ENCODE measurements at regions not wholly inside any gene's neighbourhood (a gene's known extent, or its start where the extent isn't known, plus 50 kb on each side); places are given as distances from the start of the nearest gene placed in this dataset.
"Not testable (repeated sequence)": the region's sequence is repeated elsewhere in the genome, so short reads cannot be mapped to it uniquely, and the experiment has no call there.

DNA sequence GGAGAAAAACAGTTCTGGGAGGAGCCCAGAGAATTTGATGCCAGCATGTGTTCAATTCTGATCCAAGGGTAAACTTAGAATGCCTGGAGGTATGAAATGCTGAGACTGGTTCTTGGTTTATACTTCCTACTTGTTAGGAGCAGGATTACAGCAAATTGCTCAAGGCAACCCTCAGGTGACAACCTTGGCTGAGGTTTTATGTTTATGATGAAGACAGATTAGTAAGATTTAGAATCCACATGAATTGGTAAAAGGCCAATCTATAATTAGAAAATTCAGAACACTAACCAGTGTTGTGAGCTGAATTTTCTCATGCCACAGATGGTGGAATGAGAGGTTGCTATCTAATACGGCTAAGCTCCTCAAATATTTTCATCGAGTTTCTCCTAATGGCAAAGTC, 235.3 kb upstream of the NRIP1 start:
- peaks cover 0 to 6% of the 10 kb centered on the region in 2 donors for H3K4me1 ChIP-seq (ENCODE audit: control insufficient read depth in 1 of 2, insufficient read depth in 2 of 2, low read length in 2 of 2)
- H3K27me3 ChIP-seq (ENCODE audit: low read depth, low read length), result no peaks in the 10 kb centered on the region
- H3K9me3 ChIP-seq (ENCODE audit: control insufficient read depth in 1 of 2, low read length in 2 of 2), result no peaks in the 10 kb centered on the region
- H3K4me3 ChIP-seq (ENCODE audit: low read depth in 1 of 2, low read length in 2 of 2), result no peak overlapping the region
- no peak overlapping the region for H3K27ac ChIP-seq (ENCODE audit: low read length)
- H3K36me3 ChIP-seq (ENCODE audit: control insufficient read depth in 1 of 2, insufficient read depth in 2 of 2, low read length in 2 of 2), result no peaks in the 10 kb centered on the region

DNA sequence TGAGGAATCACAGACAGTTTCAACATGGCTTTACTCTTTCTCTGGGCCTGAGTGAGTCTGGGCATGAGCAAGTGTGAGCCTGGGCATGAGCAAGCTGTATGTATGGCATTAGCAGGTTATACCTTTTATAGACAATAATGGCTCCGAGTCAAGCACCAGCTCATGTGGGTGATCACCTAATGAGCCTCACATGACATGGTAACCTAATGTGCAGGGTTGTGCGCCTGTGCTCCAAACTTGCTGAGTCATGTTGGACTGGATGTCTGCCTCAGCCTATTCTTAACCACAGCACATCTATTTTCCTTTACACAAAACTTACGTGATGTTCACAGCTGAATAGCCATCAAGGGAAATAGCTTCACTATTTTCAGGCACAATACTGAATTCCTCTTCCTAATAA, 236.2 kb upstream of the NRIP1 start:
- Histone ChIP-seq H3K4me1 (ENCODE audit: control insufficient read depth in 1 of 2, insufficient read depth in 2 of 2, low read length in 2 of 2) (peaks cover 0 to 6% of the 10 kb centered on the region in 2 donors), H3K27ac (ENCODE audit: low read length) (no peak overlapping the region), H3K27me3 (ENCODE audit: low read depth, low read length) (no peaks in the 10 kb centered on the region), H3K4me3 (ENCODE audit: low read depth in 1 of 2, low read length in 2 of 2) (no peak overlapping the region), H3K36me3 (ENCODE audit: control insufficient read depth in 1 of 2, insufficient read depth in 2 of 2, low read length in 2 of 2) (no peaks in the 10 kb centered on the region), H3K9me3 (ENCODE audit: control insufficient read depth in 1 of 2, low read length in 2 of 2) (no peaks in the 10 kb centered on the region)

DNA sequence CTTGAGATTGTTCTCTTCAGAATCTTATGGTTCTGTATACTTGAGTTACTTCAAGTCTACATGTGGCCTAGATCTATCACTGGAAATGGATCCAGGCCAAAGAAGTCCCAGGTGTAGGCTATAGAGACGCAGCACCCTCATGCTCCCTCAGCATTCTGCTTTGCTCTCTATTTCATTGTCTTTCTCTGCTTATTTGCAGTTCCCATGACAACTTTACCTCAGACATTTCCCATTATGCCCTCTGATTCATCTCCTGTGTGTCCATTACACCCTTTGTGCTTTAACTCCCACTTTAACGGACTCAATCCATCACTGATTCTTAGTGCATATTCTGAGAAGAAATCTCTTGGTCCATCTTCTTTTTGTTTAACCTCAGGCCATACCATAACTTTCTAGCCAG, 236.9 kb upstream of the NRIP1 start:
- Histone ChIP-seq H3K36me3 (ENCODE audit: control insufficient read depth in 1 of 2, insufficient read depth in 2 of 2, low read length in 2 of 2) (no peaks in the 10 kb centered on the region), H3K27ac (ENCODE audit: low read length) (no peak overlapping the region), H3K27me3 (ENCODE audit: low read depth, low read length) (no peaks in the 10 kb centered on the region), H3K4me3 (ENCODE audit: low read depth in 1 of 2, low read length in 2 of 2) (no peak overlapping the region), H3K4me1 (ENCODE audit: control insufficient read depth in 1 of 2, insufficient read depth in 2 of 2, low read length in 2 of 2) (peaks cover 0 to 6% of the 10 kb centered on the region in 2 donors), H3K9me3 (ENCODE audit: control insufficient read depth in 1 of 2, low read length in 2 of 2) (no peaks in the 10 kb centered on the region)

DNA sequence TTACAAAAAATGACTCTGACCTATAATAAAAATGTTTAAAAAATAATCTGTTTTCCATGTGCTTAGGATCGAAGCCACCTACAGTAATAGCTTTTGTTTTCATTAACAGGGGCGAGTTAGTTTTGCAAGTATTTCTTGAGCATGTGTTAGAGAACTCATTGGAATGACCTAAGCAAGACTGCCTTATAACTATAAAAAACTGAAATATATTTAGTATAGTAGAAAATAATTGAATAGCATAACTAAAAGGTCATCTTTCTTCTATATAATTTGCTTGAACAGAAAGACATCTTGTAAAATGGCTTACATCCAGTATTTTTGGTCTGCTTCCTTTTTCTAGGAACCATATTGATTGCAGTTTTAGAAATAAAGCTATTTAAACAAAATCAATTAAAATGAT, 241.5 kb upstream of the NRIP1 start:
- Histone ChIP-seq H3K4me3 (ENCODE audit: low read depth in 1 of 2, low read length in 2 of 2) (no peak overlapping the region), H3K9me3 (ENCODE audit: control insufficient read depth in 1 of 2, low read length in 2 of 2) (no peaks in the 10 kb centered on the region), H3K27ac (ENCODE audit: low read length) (no peak overlapping the region), H3K4me1 (ENCODE audit: control insufficient read depth in 1 of 2, insufficient read depth in 2 of 2, low read length in 2 of 2) (peaks cover 0 to 5% of the 10 kb centered on the region in 2 donors), H3K27me3 (ENCODE audit: low read depth, low read length) (no peaks in the 10 kb centered on the region), H3K36me3 (ENCODE audit: control insufficient read depth in 1 of 2, insufficient read depth in 2 of 2, low read length in 2 of 2) (no peaks in the 10 kb centered on the region)

DNA sequence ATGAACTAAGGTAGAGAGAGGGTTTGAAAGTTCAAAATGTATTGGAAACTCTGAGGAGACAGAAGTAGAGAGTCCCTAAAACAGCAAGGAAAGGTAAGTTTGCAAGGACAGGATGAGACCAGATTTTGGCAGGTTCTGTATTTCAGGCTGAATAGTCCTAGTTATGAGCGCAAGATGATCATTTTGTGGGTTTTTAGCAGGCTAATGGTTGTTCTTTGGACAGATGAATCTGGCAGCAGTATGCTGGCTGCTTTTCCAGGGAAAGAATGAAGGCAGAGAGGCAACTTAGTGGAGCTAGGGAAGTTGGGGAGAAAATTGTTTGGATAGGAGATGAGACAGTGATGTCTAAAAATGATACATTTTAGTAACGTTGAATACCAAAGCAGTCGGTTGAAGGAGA, 243.5 kb upstream of the NRIP1 start:
- no peak overlapping the region for H3K27ac ChIP-seq (ENCODE audit: low read length)
- H3K36me3 ChIP-seq (ENCODE audit: control insufficient read depth in 1 of 2, insufficient read depth in 2 of 2, low read length in 2 of 2), result no peaks in the 10 kb centered on the region
- H3K9me3 ChIP-seq (ENCODE audit: control insufficient read depth in 1 of 2, low read length in 2 of 2), result no peaks in the 10 kb centered on the region
- H3K27me3 ChIP-seq (ENCODE audit: low read depth, low read length), result no peaks in the 10 kb centered on the region
- no peak overlapping the region for H3K4me3 ChIP-seq (ENCODE audit: low read depth in 1 of 2, low read length in 2 of 2)
- H3K4me1 ChIP-seq (ENCODE audit: control insufficient read depth in 1 of 2, insufficient read depth in 2 of 2, low read length in 2 of 2), result peaks cover 0 to 5% of the 10 kb centered on the region in 2 donors

DNA sequence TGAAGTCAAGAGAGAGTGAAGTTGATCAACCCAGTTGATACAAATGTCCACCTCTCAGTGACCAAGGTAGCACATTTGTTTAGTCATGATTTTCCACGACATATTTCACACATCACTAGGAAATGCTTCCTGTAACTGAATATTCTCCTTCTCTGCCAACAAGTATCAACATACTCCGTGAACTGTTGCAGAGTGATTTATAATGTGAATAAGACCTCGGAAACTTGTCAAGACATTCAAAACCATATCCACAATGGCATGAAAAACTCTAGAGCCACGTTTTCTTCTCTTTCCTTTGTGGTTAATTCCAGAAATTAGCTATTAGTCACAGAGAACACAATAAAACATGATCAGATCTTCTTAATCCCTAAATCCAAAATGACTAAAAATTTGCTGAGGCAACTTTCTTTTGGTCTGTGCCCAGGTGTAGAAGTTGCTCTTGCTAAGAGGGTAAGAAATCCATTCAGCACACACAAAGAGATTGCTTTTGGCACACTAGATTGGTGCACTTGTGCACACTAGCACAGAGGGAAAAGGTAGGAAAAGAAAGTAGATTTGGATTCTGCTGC, 244.3 kb upstream of the NRIP1 start:
- no peaks in the 10 kb centered on the region for H3K36me3 ChIP-seq (ENCODE audit: control insufficient read depth in 1 of 2, insufficient read depth in 2 of 2, low read length in 2 of 2)
- H3K27me3 ChIP-seq (ENCODE audit: low read depth, low read length), result no peaks in the 10 kb centered on the region
- H3K27ac ChIP-seq (ENCODE audit: low read length), result no peak overlapping the region
- H3K4me3 ChIP-seq (ENCODE audit: low read depth in 1 of 2, low read length in 2 of 2), result no peak overlapping the region
- no peaks in the 10 kb centered on the region for H3K9me3 ChIP-seq (ENCODE audit: control insufficient read depth in 1 of 2, low read length in 2 of 2)
- peaks cover 0 to 5% of the 10 kb centered on the region in 2 donors for H3K4me1 ChIP-seq (ENCODE audit: control insufficient read depth in 1 of 2, insufficient read depth in 2 of 2, low read length in 2 of 2)

DNA sequence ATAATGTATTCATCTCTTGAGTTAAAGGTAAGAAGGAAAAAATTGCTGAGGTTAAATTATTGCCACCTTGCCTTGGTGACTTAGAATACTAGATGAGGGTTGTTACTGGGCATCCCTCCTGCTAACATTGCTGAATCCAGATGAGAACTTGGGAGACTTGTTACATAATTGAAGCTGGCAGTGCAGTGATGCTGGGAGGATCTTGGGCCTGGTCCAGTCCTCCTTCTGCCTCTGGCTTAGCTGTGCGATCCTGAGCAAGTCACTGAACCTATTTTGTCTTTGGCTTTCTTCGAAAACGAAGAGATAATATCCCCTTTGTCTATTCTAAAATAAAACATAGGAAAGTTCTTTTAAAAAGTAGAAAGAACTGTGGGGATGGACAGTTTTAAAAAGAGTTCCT, 244.9 kb upstream of the NRIP1 start:
- no peaks in the 10 kb centered on the region for H3K36me3 ChIP-seq (ENCODE audit: control insufficient read depth in 1 of 2, insufficient read depth in 2 of 2, low read length in 2 of 2)
- H3K27ac ChIP-seq (ENCODE audit: low read length), result no peak overlapping the region
- peaks cover 0 to 5% of the 10 kb centered on the region in 2 donors for H3K4me1 ChIP-seq (ENCODE audit: control insufficient read depth in 1 of 2, insufficient read depth in 2 of 2, low read length in 2 of 2)
- H3K27me3 ChIP-seq (ENCODE audit: low read depth, low read length), result no peaks in the 10 kb centered on the region
- H3K9me3 ChIP-seq (ENCODE audit: control insufficient read depth in 1 of 2, low read length in 2 of 2), result no peaks in the 10 kb centered on the region
- no peak overlapping the region for H3K4me3 ChIP-seq (ENCODE audit: low read depth in 1 of 2, low read length in 2 of 2)

DNA sequence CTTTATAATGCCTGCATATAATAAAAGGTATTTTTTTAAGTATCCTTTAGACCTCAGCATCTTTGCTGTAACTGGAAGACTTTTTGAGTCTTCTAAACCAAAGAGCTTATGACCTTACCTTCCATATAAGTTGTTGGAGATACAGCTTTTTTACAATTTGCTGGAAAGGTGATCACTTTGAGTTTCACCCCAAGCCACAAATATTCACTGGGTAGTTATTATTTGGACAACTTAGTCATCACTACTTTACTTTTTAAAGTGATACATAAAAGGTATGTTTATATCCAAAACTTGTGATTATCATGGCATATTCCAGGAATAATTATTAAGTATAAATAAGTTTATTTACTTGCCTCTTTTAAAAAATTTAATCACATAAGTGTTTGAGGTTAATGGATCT, 246.7 kb upstream of the NRIP1 start:
- no peak overlapping the region for H3K4me3 ChIP-seq (ENCODE audit: low read depth in 1 of 2, low read length in 2 of 2)
- H3K27ac ChIP-seq (ENCODE audit: low read length), result no peak overlapping the region
- H3K9me3 ChIP-seq (ENCODE audit: control insufficient read depth in 1 of 2, low read length in 2 of 2), result no peaks in the 10 kb centered on the region
- peaks cover 0 to 5% of the 10 kb centered on the region in 2 donors for H3K4me1 ChIP-seq (ENCODE audit: control insufficient read depth in 1 of 2, insufficient read depth in 2 of 2, low read length in 2 of 2)
- H3K36me3 ChIP-seq (ENCODE audit: control insufficient read depth in 1 of 2, insufficient read depth in 2 of 2, low read length in 2 of 2), result no peaks in the 10 kb centered on the region
- no peaks in the 10 kb centered on the region for H3K27me3 ChIP-seq (ENCODE audit: low read depth, low read length)

DNA sequence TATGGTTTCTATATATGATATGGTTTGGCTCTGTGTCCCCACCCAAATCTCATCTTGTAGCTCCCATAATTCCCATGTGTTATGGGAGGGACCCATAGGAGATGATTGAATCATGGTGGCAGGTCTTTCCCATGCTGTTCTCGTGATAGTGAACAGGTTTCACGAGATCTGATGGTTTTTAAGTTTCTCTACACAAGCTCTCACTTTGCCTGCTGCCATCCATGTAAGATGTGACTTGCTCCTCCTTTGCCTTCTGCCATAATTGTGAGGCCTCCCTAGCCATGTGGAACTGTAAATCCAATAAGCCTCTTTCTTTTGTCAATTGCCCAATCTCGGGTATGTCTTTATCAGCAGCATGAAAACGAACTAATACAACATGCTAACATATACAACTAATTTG, 252.2 kb upstream of the NRIP1 start:
- not testable (repeated sequence) for H3K27me3 ChIP-seq (ENCODE audit: low read depth, low read length); H3K27ac ChIP-seq (ENCODE audit: low read length); H3K4me3 ChIP-seq (ENCODE audit: low read depth in 1 of 2, low read length in 2 of 2); H3K36me3 ChIP-seq (ENCODE audit: control insufficient read depth in 1 of 2, insufficient read depth in 2 of 2, low read length in 2 of 2); H3K9me3 ChIP-seq (ENCODE audit: control insufficient read depth in 1 of 2, low read length in 2 of 2); H3K4me1 ChIP-seq (ENCODE audit: control insufficient read depth in 1 of 2, insufficient read depth in 2 of 2, low read length in 2 of 2)

DNA sequence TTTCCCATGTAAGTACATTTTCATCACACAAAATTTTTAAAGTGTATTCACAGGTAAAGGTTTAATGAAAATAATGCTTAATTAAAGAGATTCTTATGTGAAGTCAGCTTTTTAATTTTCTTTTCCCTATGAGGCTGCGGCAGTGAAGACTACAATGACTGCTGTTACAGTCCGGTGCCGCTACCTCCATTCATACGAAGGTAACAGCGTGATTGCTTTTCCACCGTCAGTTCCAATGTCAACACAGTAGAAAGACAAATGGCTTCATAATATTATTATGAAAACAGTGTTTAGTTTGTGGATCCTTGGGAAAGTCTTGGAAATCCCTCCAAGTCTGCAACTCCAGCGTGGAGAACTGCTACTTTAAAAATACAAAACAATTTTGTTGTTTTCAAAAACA, 254.9 kb upstream of the NRIP1 start:
- Histone ChIP-seq H3K27me3 (ENCODE audit: low read depth, low read length) (no peaks in the 10 kb centered on the region), H3K27ac (ENCODE audit: low read length) (no peak overlapping the region), H3K4me3 (ENCODE audit: low read depth in 1 of 2, low read length in 2 of 2) (no peak overlapping the region), H3K36me3 (ENCODE audit: control insufficient read depth in 1 of 2, insufficient read depth in 2 of 2, low read length in 2 of 2) (no peaks in the 10 kb centered on the region), H3K9me3 (ENCODE audit: control insufficient read depth in 1 of 2, low read length in 2 of 2) (no peaks in the 10 kb centered on the region), H3K4me1 (ENCODE audit: control insufficient read depth in 1 of 2, insufficient read depth in 2 of 2, low read length in 2 of 2) (no peaks in the 10 kb centered on the region)

DNA sequence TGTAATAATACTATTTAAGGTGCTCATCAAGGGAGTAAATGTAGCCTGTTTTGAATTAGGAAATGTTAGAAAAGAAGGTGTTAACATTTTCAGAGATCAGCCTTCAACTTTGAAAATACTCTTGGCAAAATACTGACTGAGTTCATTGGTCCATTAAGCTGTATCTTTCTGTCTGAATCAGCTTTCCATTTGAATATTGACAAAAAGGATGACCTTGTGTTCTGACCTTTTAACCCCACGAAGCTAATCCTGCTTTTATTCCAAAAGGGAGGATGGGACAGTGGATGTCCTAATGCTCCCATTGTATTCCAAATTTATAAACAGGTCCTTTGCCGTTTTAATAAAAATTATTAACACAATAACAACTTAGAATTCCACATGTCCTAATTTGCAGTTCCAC, 259.7 kb upstream of the NRIP1 start:
- H3K9me3 ChIP-seq (ENCODE audit: control insufficient read depth in 1 of 2, low read length in 2 of 2), result no peaks in the 10 kb centered on the region
- no peaks in the 10 kb centered on the region for H3K36me3 ChIP-seq (ENCODE audit: control insufficient read depth in 1 of 2, insufficient read depth in 2 of 2, low read length in 2 of 2)
- no peak overlapping the region for H3K4me3 ChIP-seq (ENCODE audit: low read depth in 1 of 2, low read length in 2 of 2)
- H3K27me3 ChIP-seq (ENCODE audit: low read depth, low read length), result no peaks in the 10 kb centered on the region
- no peak overlapping the region for H3K27ac ChIP-seq (ENCODE audit: low read length)
- peaks cover 0 to 3% of the 10 kb centered on the region in 2 donors for H3K4me1 ChIP-seq (ENCODE audit: control insufficient read depth in 1 of 2, insufficient read depth in 2 of 2, low read length in 2 of 2)

DNA sequence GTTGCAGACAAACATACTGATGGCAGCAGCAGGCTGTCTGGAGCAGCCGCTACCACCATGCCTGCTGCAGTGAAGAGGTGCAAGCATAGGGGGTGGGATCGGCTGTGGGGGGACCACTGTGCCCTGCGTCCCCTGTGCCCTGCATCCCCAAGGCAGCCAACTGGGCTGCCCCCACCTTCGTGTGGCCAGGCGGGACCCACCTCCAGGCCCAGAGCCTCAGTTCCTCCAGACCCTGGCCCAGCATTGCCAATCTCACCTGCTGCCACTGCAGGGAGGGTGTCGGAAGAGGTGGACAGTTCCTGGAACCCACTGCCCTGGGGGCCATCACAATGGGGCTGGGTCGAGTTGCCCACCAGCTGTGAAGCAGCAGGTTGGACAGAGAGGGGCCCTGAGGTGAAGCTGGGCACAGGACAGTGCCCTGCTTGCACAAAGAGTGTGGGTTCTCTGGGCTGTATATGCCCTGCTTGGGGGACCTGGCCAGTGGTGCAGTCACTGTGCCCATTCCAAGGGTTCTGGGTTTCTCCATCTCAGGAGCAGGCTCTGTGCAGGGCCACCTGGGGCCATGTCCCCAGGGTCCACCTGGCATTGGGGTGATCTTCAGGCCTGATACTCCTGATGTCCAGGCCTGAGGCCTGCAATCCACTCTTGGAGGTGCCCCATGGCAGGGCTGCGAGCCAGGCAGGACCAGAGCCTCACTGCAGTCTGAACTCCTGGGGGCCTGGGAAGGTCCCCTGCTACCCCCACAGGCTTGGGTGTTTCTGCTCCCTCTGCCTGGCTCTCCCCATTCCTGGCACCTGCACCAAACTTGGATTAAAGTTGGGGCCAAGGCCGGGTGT, 261.4 kb upstream of the NRIP1 start:
- no peaks in the 10 kb centered on the region for H3K36me3 ChIP-seq (ENCODE audit: control insufficient read depth in 1 of 2, insufficient read depth in 2 of 2, low read length in 2 of 2)
- H3K27me3 ChIP-seq (ENCODE audit: low read depth, low read length), result no peaks in the 10 kb centered on the region
- peaks cover 0 to 3% of the 10 kb centered on the region in 2 donors for H3K4me1 ChIP-seq (ENCODE audit: control insufficient read depth in 1 of 2, insufficient read depth in 2 of 2, low read length in 2 of 2)
- H3K27ac ChIP-seq (ENCODE audit: low read length), result no peak overlapping the region
- H3K4me3 ChIP-seq (ENCODE audit: low read depth in 1 of 2, low read length in 2 of 2), result no peak overlapping the region
- no peaks in the 10 kb centered on the region for H3K9me3 ChIP-seq (ENCODE audit: control insufficient read depth in 1 of 2, low read length in 2 of 2)

All from muscle layer of duodenum (tissue), 2 donors.